BLaER1 treated with 17β-estradiol and CSF1 and Interleukin-3, amounts not matched to agents 10 nM and 100 nM (cell line): ENCODE measurements at regions not wholly inside any gene's neighbourhood (a gene's known extent, or its start where the extent isn't known, plus 50 kb on each side); places are given as distances from the start of the nearest gene placed in this dataset.
"Not testable (repeated sequence)": the region's sequence is repeated elsewhere in the genome, so short reads cannot be mapped to it uniquely, and the experiment has no call there.

ENCODE experiments used
- H3K27ac ChIP-seq, 11 experiments: shearing (Covaris generic); formaldehyde crosslinking; 2 replicates each; pipeline ENCODE4 v1.8.1; 2022
- H3K27me3 ChIP-seq, 11 experiments: shearing (Covaris generic); formaldehyde crosslinking; 2 replicates each; pipeline ENCODE4 v1.8.1; 2022
- H3K36me3 ChIP-seq, 11 experiments: shearing (Covaris generic); formaldehyde crosslinking; 2 replicates each; pipeline ENCODE4 v1.8.1; 2022
- H3K4me1 ChIP-seq, 10 experiments: shearing (Covaris generic); formaldehyde crosslinking; 2 replicates each; pipeline ENCODE4 v1.8.1; 2022
- H3K4me2 ChIP-seq, 11 experiments: shearing (Covaris generic); formaldehyde crosslinking; 2 replicates each; pipeline ENCODE4 v1.8.1; 2022
- H3K4me3 ChIP-seq, 10 experiments: shearing (Covaris generic); formaldehyde crosslinking; 2 replicates each; pipeline ENCODE4 v1.8.1; 2022
- H3K9ac ChIP-seq, 11 experiments: shearing (Covaris generic); formaldehyde crosslinking; 2 replicates each; pipeline ENCODE4 v1.8.1; 2022
- H3K9me3 ChIP-seq, 11 experiments: shearing (Covaris generic); formaldehyde crosslinking; replicated peaks in 1 of 11; 2 replicates each; pipeline ENCODE4 v1.8.1; 2022
- H4K20me1 ChIP-seq, 11 experiments: shearing (Covaris generic); formaldehyde crosslinking; 2 replicates each; pipeline ENCODE4 v1.8.1; 2022
- Cebpa-rat ChIP-seq, 11 experiments: shearing (Covaris generic); IDR thresholded peaks; 2 replicates each; pipeline ENCODE4 v1.8.1; 2022

GRCh38 chr16:27642756-27643155 lies 92.8 kb downstream of the KATNIP start:
- no peak for TF ChIP-seq Cebpa-rat (IDR thresholded peaks at IDR 0.05)
- Histone ChIP-seq H3K27ac (no peak overlapping the region), H3K36me3 (peaks cover 0 to 42% (median 4%) of the 10 kb centered on the region in 11 experiments; a peak in 9 of 22 replicates), H3K27me3 (no peaks in the 10 kb centered on the region; a peak in 1 of 22 replicates), H3K4me2 (no peak overlapping the region), H3K4me3 (no peak overlapping the region), H3K4me1 (peaks cover 2 to 18% (median 6%) of the 10 kb centered on the region in 10 experiments; a peak in 19 of 20 replicates), H3K9ac (no peak overlapping the region), H3K9me3 (peaks cover 0 to 4% (median 0%) of the 10 kb centered on the region in 11 experiments; a peak in 2 of 22 replicates), H4K20me1 (peaks cover 0 to 25% (median 4%) of the 10 kb centered on the region in 11 experiments; a peak in 10 of 22 replicates)

DNA sequence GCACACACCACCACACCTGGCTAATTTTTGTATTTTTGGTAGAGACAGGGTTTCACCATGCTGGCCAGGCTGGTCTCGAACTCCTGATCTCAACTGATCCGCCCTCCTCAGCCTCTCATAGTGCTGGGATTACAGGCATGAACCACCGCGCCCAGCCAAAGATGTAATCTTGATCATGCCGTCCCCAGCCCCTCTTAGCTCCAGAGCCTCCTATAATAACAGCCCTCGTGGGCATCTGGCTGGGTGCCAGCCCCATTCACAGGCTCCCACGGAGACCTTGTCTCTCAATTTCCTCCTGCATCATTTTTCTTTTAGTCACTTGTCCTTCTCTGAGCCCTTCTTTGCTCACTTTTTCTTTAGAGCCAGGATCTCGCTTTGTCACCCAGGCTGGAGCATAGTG lies 94.2 kb downstream of the KATNIP start:
- H3K36me3 ChIP-seq: peaks cover 0 to 44% (median 5%) of the 10 kb centered on the region in 11 experiments; a peak in 9 of 22 replicates
- H3K4me2 ChIP-seq: no peak overlapping the region
- no peak overlapping the region for H3K4me3 ChIP-seq
- H4K20me1 ChIP-seq: peaks cover 0 to 11% (median 0%) of the 10 kb centered on the region in 11 experiments; a peak in 3 of 22 replicates
- H3K9me3 ChIP-seq: peaks cover 0 to 4% (median 0%) of the 10 kb centered on the region in 11 experiments; a peak in 2 of 22 replicates
- no peaks in the 10 kb centered on the region for H3K27me3 ChIP-seq
- peaks cover 0 to 15% (median 3%) of the 10 kb centered on the region in 10 experiments; a peak in 9 of 20 replicates for H3K4me1 ChIP-seq
- no peak for TF ChIP-seq Cebpa-rat (IDR thresholded peaks at IDR 0.05)
- H3K9ac ChIP-seq: no peak overlapping the region
- H3K27ac ChIP-seq: no peak overlapping the region

DNA sequence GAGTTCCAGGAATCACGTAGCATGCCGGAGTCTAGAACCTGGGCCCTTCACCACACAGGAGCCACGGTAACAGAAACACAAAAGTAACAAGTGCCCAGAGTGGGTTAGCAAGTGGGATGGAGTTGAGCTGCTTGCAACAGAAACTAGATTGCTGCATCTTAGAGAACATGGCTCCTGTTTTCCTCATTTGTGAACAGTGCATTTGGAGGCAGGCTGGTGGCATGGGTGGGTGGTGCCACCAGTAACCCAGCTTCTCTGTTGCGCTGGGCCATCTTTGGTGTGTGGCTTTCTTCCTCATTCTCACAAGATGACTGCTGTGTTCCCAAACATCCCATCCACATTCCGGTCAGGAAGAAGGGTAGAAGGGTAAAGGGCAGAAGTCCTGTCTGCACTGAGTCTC lies 95.5 kb downstream of the KATNIP start:
- peaks cover 0 to 4% (median 0%) of the 10 kb centered on the region in 11 experiments; a peak in 3 of 22 replicates for H4K20me1 ChIP-seq
- H3K9ac ChIP-seq: no peak overlapping the region
- peaks cover 0 to 7% (median under 1%) of the 10 kb centered on the region in 10 experiments; a peak in 7 of 20 replicates for H3K4me1 ChIP-seq
- H3K36me3 ChIP-seq: peaks cover 0 to 51% (median 5%) of the 10 kb centered on the region in 11 experiments; a peak in 8 of 22 replicates
- no peaks in the 10 kb centered on the region for H3K27me3 ChIP-seq
- H3K4me2 ChIP-seq: no peak overlapping the region
- no peak for TF ChIP-seq Cebpa-rat (IDR thresholded peaks at IDR 0.05)
- no peak overlapping the region for H3K27ac ChIP-seq
- peaks cover 0 to 4% (median 0%) of the 10 kb centered on the region in 11 experiments; a peak in 2 of 22 replicates for H3K9me3 ChIP-seq
- H3K4me3 ChIP-seq: no peak overlapping the region

GRCh38 chr16:27646806-27647205 lies 96.9 kb downstream of the KATNIP start:
- Histone ChIP-seq H3K9me3 (peaks cover 0 to 1% (median 0%) of the 10 kb centered on the region in 11 experiments; a peak in 2 of 22 replicates), H3K27me3 (no peaks in the 10 kb centered on the region), H3K4me3 (no peak overlapping the region), H3K27ac (no peak overlapping the region), H3K4me2 (peak overlapping the region in 2 of 11 experiments; percentile 42 to 44; a peak in 2 of 22 replicates), H3K9ac (no peak overlapping the region), H3K4me1 (peaks cover 0 to 7% (median 0%) of the 10 kb centered on the region in 10 experiments; a peak in 7 of 20 replicates), H4K20me1 (peaks cover 0 to 4% (median 0%) of the 10 kb centered on the region in 11 experiments; a peak in 3 of 22 replicates), H3K36me3 (peaks cover 0 to 49% (median 3%) of the 10 kb centered on the region in 11 experiments; a peak in 8 of 22 replicates)
- TF ChIP-seq Cebpa-rat (IDR thresholded peaks at IDR 0.05): no peak

DNA sequence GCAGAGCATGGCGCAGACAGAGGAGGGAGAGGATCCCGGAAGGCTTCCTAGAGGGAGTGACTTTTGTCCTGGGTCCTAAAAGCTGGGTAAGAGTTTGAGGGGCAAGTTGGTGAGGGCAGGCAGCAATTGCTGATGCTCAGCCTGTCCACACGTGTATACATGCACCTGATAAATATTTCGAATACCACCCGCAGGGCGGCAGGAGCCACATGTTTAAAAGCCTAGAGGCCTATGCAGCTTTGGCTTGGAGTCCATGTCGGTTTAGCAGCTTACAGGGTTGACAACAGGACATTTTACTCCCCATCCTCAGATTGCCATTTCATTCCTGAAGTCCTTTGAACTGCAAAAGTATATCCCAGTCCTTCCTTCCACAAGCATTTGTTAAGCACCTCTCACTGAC lies 99.1 kb downstream of the KATNIP start:
- H3K9ac ChIP-seq: no peak overlapping the region
- H3K36me3 ChIP-seq: peaks cover 0 to 43% (median 0%) of the 10 kb centered on the region in 11 experiments; a peak in 6 of 22 replicates

DNA sequence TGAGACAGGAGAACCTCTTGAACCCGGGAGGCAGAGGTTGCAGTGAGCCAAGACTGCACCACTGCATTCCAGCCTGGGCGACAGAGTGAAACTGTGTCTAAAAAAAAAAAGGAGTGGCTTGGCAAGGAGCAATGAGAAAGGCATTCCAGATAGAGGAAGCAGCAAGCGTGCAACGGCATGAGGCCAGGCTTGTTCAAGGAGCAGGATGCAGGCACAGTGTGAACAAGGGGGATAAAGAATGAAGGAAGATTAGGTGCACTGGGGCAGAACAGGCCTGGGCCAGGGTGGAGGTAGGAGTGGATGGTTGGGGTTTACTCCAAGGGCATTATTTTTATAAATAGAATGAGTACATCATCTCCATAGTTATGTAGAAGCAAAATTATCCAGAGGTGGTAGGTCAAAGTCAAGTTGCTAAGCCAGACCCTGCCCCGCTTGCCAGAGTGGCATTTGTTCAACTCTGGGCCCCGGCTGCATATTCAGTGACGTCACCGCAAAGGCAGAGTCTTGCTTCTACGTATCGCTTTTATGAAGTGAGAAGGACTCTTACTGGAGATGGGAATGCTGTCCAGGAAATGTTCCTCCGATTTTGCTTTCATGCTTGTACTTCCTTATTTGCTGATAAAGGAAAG lies 100.2 kb downstream of the KATNIP start:
- Histone ChIP-seq H4K20me1 (peaks cover 0 to 4% (median 0%) of the 10 kb centered on the region in 11 experiments; a peak in 3 of 22 replicates), H3K27me3 (no peaks in the 10 kb centered on the region), H3K4me1 (peaks cover 0 to 7% (median 0%) of the 10 kb centered on the region in 10 experiments; a peak in 7 of 20 replicates), H3K4me2 (no peak overlapping the region), H3K9me3 (no peaks in the 10 kb centered on the region), H3K9ac (no peak overlapping the region), H3K36me3 (peaks cover 0 to 38% (median 0%) of the 10 kb centered on the region in 11 experiments; a peak in 7 of 22 replicates), H3K27ac (no peak overlapping the region), H3K4me3 (no peak overlapping the region)
- TF ChIP-seq Cebpa-rat (IDR thresholded peaks at IDR 0.05): no peak

More for the DNA sequence above, 99.1 kb downstream of the KATNIP start:
- no peak for TF ChIP-seq Cebpa-rat (IDR thresholded peaks at IDR 0.05)
- Histone ChIP-seq H3K27me3 (no peaks in the 10 kb centered on the region), H4K20me1 (peaks cover 0 to 4% (median 0%) of the 10 kb centered on the region in 11 experiments; a peak in 3 of 22 replicates), H3K4me2 (no peak overlapping the region), H3K4me3 (no peak overlapping the region), H3K9me3 (no peaks in the 10 kb centered on the region), H3K4me1 (peaks cover 0 to 7% (median 0%) of the 10 kb centered on the region in 10 experiments; a peak in 7 of 20 replicates), H3K27ac (no peak overlapping the region)

DNA sequence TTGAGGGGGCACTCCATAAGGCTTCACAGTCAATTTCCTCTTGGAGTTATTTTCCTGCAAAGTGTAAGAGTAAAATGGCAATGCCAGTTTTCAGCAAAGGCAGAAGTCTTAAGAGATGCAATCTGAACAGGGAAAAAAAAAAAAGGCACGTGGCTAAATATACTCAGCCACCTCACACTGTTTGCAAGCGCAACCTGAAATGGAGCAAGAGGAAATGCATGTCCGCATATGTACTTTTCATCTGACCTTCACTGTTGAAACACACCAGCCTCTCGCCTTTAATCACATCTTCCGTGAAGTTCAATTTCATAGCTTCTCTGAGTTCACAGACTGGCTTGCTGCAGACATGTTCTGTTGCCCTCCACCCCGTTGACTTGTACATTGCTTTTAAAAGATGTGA lies 101.4 kb downstream of the KATNIP start:
- no peak overlapping the region for H3K4me3 ChIP-seq
- no peak overlapping the region for H3K27ac ChIP-seq
- H3K4me2 ChIP-seq: no peak overlapping the region
- H3K36me3 ChIP-seq: peaks cover 0 to 44% (median 9%) of the 10 kb centered on the region in 11 experiments; a peak in 13 of 22 replicates
- H3K27me3 ChIP-seq: no peaks in the 10 kb centered on the region
- peaks cover 0 to 5% (median 0%) of the 10 kb centered on the region in 10 experiments; a peak in 7 of 20 replicates for H3K4me1 ChIP-seq
- no peak overlapping the region for H3K9ac ChIP-seq
- H3K9me3 ChIP-seq: 0 out of 22 replicates have a peak, but pooled peaks cover 0 to 4% (median 0%) of the 10 kb centered on the region in 11 experiments
- H4K20me1 ChIP-seq: peaks cover 0 to 4% (median 0%) of the 10 kb centered on the region in 11 experiments; a peak in 3 of 22 replicates
- no peak for TF ChIP-seq Cebpa-rat (IDR thresholded peaks at IDR 0.05)

- H3K4me3 ChIP-seq: no peak overlapping the region
- H3K4me2 ChIP-seq: no peak overlapping the region
- H3K36me3 ChIP-seq: peaks cover 0 to 33% (median 10%) of the 10 kb centered on the region in 11 experiments; a peak in 14 of 22 replicates
- no peak overlapping the region for H3K27ac ChIP-seq
- H3K4me1 ChIP-seq: no peaks in the 10 kb centered on the region
- no peaks in the 10 kb centered on the region; a peak in 1 of 22 replicates for H4K20me1 ChIP-seq
- 0 out of 22 replicates have a peak, but pooled peaks cover 0 to 4% (median 0%) of the 10 kb centered on the region in 11 experiments for H3K9me3 ChIP-seq
- H3K9ac ChIP-seq: no peak overlapping the region
- no peaks in the 10 kb centered on the region for H3K27me3 ChIP-seq
- no peak for TF ChIP-seq Cebpa-rat (IDR thresholded peaks at IDR 0.05)
These were observed 107.9 kb downstream of the KATNIP start for GRCh38 chr16:27657811-27658210.

- Histone ChIP-seq H3K4me2 (no peak overlapping the region), H3K4me1 (no peaks in the 10 kb centered on the region), H4K20me1 (no peaks in the 10 kb centered on the region; a peak in 1 of 22 replicates), H3K27ac (no peak overlapping the region), H3K9me3 (0 out of 22 replicates have a peak, but pooled peaks cover 0 to 4% (median 0%) of the 10 kb centered on the region in 11 experiments), H3K27me3 (no peaks in the 10 kb centered on the region), H3K36me3 (peaks cover 0 to 44% (median 7%) of the 10 kb centered on the region in 11 experiments; a peak in 13 of 22 replicates), H3K4me3 (no peak overlapping the region), H3K9ac (no peak overlapping the region)
- TF ChIP-seq Cebpa-rat (IDR thresholded peaks at IDR 0.05): no peak
These were observed 110.6 kb downstream of the KATNIP start for GRCh38 chr16:27660507-27660906.

- H3K4me2 ChIP-seq, H3K9ac ChIP-seq, H3K27me3 ChIP-seq, H3K4me3 ChIP-seq, H3K9me3 ChIP-seq, H3K4me1 ChIP-seq, H4K20me1 ChIP-seq, H3K27ac ChIP-seq: not testable (repeated sequence)
- H3K36me3 ChIP-seq: peaks cover 0 to 55% (median 0%) of the 10 kb centered on the region in 11 experiments; a peak in 6 of 22 replicates
These were observed 113.3 kb downstream of the KATNIP start for GRCh38 chr16:27663235-27663634.
